ENCODE measurements at regions not wholly inside any gene's neighbourhood (a gene's known extent, or its start where the extent isn't known, plus 50 kb on each side); places are given as distances from the start of the nearest gene placed in this dataset.

DNA sequence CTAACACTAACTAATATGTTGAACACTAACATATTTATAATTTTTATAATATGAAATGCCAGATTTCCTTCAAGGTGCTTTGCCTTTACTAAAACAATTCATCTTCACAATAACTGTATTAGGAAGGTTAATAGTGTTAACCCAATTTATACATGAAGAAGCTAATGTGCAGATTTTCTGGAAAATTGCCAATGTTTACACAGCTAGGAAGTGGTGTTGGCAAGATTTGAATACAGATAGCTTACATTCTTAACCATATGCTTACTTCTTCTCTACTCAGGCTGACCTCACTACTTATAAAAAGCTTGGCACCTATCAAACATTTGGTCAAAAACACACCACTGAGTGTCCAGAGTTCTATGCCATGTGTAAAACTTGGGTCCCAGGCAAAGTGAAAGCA, 445.4 kb upstream of the ITGA1 start:
- Histone ChIP-seq H3K9me3 (ENCODE audit: low read length) (no peaks in the 10 kb centered on the region), H3K27me3 (ENCODE audit: insufficient read depth, low read length) (no peaks in the 10 kb centered on the region), H3K4me3 (ENCODE audit: low read length) (no peak overlapping the region), H2AFZ (ENCODE audit: low read depth, low read length) (no peak overlapping the region), H3K36me3 (ENCODE audit: insufficient read depth, low read length) (no peaks in the 10 kb centered on the region), H3K4me1 (ENCODE audit: insufficient read depth, low read length) (no peaks in the 10 kb centered on the region)

DNA sequence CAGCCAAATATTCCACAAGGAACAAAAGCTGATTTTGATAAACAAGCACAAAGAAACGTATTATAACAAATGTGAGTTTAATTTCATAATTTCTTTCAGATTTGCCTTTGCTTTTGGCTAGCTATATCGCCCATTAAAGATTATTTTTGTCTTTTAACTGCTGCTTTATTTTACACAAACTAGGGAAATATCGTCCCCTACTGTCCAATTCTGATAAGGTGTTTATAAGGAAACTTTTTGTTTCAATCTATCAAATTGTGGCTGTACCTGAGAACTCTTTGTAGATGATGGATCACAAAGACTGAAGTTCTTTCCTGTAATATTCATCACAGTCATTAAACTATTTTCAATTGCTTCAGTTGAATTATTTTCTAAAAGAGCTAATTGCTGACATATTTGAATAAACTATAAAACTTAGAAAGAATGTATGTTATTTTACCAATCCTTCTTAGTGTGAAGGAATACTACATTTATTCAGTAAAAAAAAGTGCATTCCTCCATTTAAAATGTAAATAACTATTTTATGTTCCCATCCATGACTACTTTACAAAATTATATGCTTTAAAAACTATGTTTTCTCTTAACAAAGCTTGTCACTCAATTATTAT, 431.3 kb upstream of the ITGA1 start:
- no peaks in the 10 kb centered on the region for H3K9me3 ChIP-seq (ENCODE audit: low read length)
- no peaks in the 10 kb centered on the region for H3K36me3 ChIP-seq (ENCODE audit: insufficient read depth, low read length)
- H2AFZ ChIP-seq (ENCODE audit: low read depth, low read length), result no peak overlapping the region
- no peaks in the 10 kb centered on the region for H3K27me3 ChIP-seq (ENCODE audit: insufficient read depth, low read length)
- H3K4me3 ChIP-seq (ENCODE audit: low read length), result no peak overlapping the region
- H3K4me1 ChIP-seq (ENCODE audit: insufficient read depth, low read length), result no peaks in the 10 kb centered on the region

- Histone ChIP-seq H3K4me3 (ENCODE audit: low read length) (no peak overlapping the region), H3K9me3 (ENCODE audit: low read length) (no peaks in the 10 kb centered on the region), H3K36me3 (ENCODE audit: insufficient read depth, low read length) (no peaks in the 10 kb centered on the region), H2AFZ (ENCODE audit: low read depth, low read length) (no peak overlapping the region), H3K27me3 (ENCODE audit: insufficient read depth, low read length) (no peaks in the 10 kb centered on the region), H3K4me1 (ENCODE audit: insufficient read depth, low read length) (no peaks in the 10 kb centered on the region)
Measured at GRCh38 chr5:52359261-52359660, 428.5 kb upstream of the ITGA1 start.

- Histone ChIP-seq H3K36me3 (ENCODE audit: insufficient read depth, low read length) (no peaks in the 10 kb centered on the region), H3K27me3 (ENCODE audit: insufficient read depth, low read length) (no peaks in the 10 kb centered on the region), H3K9me3 (ENCODE audit: low read length) (no peaks in the 10 kb centered on the region), H3K4me1 (ENCODE audit: insufficient read depth, low read length) (peaks cover 5% of the 10 kb centered on the region), H2AFZ (ENCODE audit: low read depth, low read length) (no peak overlapping the region), H3K4me3 (ENCODE audit: low read length) (no peak overlapping the region)
Measured at GRCh38 chr5:52360985-52361384, 426.7 kb upstream of the ITGA1 start.

- no peak overlapping the region for H3K4me3 ChIP-seq (ENCODE audit: low read length)
- H3K36me3 ChIP-seq (ENCODE audit: insufficient read depth, low read length), result no peaks in the 10 kb centered on the region
- H3K27me3 ChIP-seq (ENCODE audit: insufficient read depth, low read length), result no peaks in the 10 kb centered on the region
- H3K4me1 ChIP-seq (ENCODE audit: insufficient read depth, low read length), result peaks cover 4% of the 10 kb centered on the region
- H2AFZ ChIP-seq (ENCODE audit: low read depth, low read length), result no peak overlapping the region
- no peaks in the 10 kb centered on the region for H3K9me3 ChIP-seq (ENCODE audit: low read length)
Measured at GRCh38 chr5:52374286-52374685, 413.4 kb upstream of the ITGA1 start.

- Histone ChIP-seq H3K4me3 (ENCODE audit: low read length) (no peak overlapping the region), H3K4me1 (ENCODE audit: insufficient read depth, low read length) (peaks cover 6% of the 10 kb centered on the region), H2AFZ (ENCODE audit: low read depth, low read length) (no peak overlapping the region), H3K27me3 (ENCODE audit: insufficient read depth, low read length) (no peaks in the 10 kb centered on the region), H3K9me3 (ENCODE audit: low read length) (no peaks in the 10 kb centered on the region), H3K36me3 (ENCODE audit: insufficient read depth, low read length) (no peaks in the 10 kb centered on the region)
Measured at GRCh38 chr5:52375969-52376368, 411.7 kb upstream of the ITGA1 start.

GRCh38 chr5:52376592-52376991, 411.1 kb upstream of the ITGA1 start:
- peaks cover 9% of the 10 kb centered on the region for H3K4me1 ChIP-seq (ENCODE audit: insufficient read depth, low read length)
- H2AFZ ChIP-seq (ENCODE audit: low read depth, low read length), result no peak overlapping the region
- no peaks in the 10 kb centered on the region for H3K36me3 ChIP-seq (ENCODE audit: insufficient read depth, low read length)
- H3K27me3 ChIP-seq (ENCODE audit: insufficient read depth, low read length), result no peaks in the 10 kb centered on the region
- H3K9me3 ChIP-seq (ENCODE audit: low read length), result no peaks in the 10 kb centered on the region
- no peak overlapping the region for H3K4me3 ChIP-seq (ENCODE audit: low read length)

- no peaks in the 10 kb centered on the region for H3K9me3 ChIP-seq (ENCODE audit: low read length)
- H3K4me3 ChIP-seq (ENCODE audit: low read length), result no peak overlapping the region
- H3K4me1 ChIP-seq (ENCODE audit: insufficient read depth, low read length), result peaks cover 9% of the 10 kb centered on the region
- H3K36me3 ChIP-seq (ENCODE audit: insufficient read depth, low read length), result no peaks in the 10 kb centered on the region
- no peaks in the 10 kb centered on the region for H3K27me3 ChIP-seq (ENCODE audit: insufficient read depth, low read length)
- no peak overlapping the region for H2AFZ ChIP-seq (ENCODE audit: low read depth, low read length)
Measured at GRCh38 chr5:52378237-52378636, 409.5 kb upstream of the ITGA1 start.

GRCh38 chr5:52388349-52388748, 399.4 kb upstream of the ITGA1 start:
- no peaks in the 10 kb centered on the region for H3K4me1 ChIP-seq (ENCODE audit: insufficient read depth, low read length)
- no peaks in the 10 kb centered on the region for H3K36me3 ChIP-seq (ENCODE audit: insufficient read depth, low read length)
- no peaks in the 10 kb centered on the region for H3K27me3 ChIP-seq (ENCODE audit: insufficient read depth, low read length)
- no peaks in the 10 kb centered on the region for H3K9me3 ChIP-seq (ENCODE audit: low read length)
- H3K4me3 ChIP-seq (ENCODE audit: low read length), result no peak overlapping the region
- no peak overlapping the region for H2AFZ ChIP-seq (ENCODE audit: low read depth, low read length)

- Histone ChIP-seq H2AFZ (ENCODE audit: low read depth, low read length) (no peak overlapping the region), H3K4me1 (ENCODE audit: insufficient read depth, low read length) (peaks cover 4% of the 10 kb centered on the region), H3K9me3 (ENCODE audit: low read length) (no peaks in the 10 kb centered on the region)
Measured at GRCh38 chr5:52392321-52392720, 395.4 kb upstream of the ITGA1 start.

GRCh38 chr5:52409835-52410234, 377.9 kb upstream of the ITGA1 start:
- H3K36me3 ChIP-seq (ENCODE audit: insufficient read depth, low read length), result no peaks in the 10 kb centered on the region
- no peak overlapping the region for H3K4me3 ChIP-seq (ENCODE audit: low read length)
- peaks cover 2% of the 10 kb centered on the region for H3K9me3 ChIP-seq (ENCODE audit: low read length)
- no peaks in the 10 kb centered on the region for H3K27me3 ChIP-seq (ENCODE audit: insufficient read depth, low read length)
- H3K4me1 ChIP-seq (ENCODE audit: insufficient read depth, low read length), result no peaks in the 10 kb centered on the region
- H2AFZ ChIP-seq (ENCODE audit: low read depth, low read length), result no peak overlapping the region

More at GRCh38 chr5:52392321-52392720, 395.4 kb upstream of the ITGA1 start:
- H3K36me3 ChIP-seq (ENCODE audit: insufficient read depth, low read length), result no peaks in the 10 kb centered on the region
- no peak overlapping the region for H3K4me3 ChIP-seq (ENCODE audit: low read length)
- H3K27me3 ChIP-seq (ENCODE audit: insufficient read depth, low read length), result no peaks in the 10 kb centered on the region

DNA sequence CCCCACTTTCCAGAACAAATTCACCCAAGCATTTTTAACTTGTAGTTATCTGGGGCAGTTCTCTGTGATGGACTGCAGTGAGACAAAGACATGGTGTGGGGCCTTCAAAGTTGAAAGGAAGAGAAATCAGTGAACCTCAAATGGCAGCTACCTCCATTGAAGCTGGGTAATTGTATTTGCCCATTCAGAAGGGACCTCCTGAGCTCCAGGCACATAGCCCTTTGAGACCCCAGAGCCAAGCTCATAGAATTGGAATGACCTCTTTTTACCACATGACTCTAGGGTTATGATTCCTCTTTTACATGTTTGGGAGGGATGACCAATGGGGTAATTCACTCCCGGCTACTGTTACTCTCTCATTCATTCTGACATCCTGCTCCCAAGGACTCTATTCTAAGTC, 368.4 kb upstream of the ITGA1 start:
- H3K36me3 ChIP-seq (ENCODE audit: insufficient read depth, low read length), result no peaks in the 10 kb centered on the region

DNA sequence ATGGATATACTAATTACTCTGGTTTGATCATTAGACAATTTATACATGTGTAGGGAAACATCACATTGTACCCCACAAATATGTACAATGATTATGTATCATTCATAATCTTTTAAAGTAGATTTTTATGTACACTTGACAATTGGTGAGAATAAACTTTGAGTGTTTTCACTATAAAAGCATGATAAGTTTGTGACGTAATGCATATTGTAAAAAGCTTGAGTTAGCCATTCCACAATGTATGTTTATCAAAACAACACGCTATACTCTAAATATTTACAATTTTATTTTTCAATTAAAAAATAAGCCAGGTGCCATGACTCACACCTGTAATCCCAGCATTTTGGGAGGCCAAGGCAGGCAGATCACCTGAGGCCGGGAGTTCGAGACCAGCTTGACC, 360.1 kb upstream of the ITGA1 start:
- Histone ChIP-seq H3K36me3 (ENCODE audit: insufficient read depth, low read length) (no peaks in the 10 kb centered on the region), H2AFZ (ENCODE audit: low read depth, low read length) (no peak overlapping the region), H3K4me3 (ENCODE audit: low read length) (no peak overlapping the region), H3K27me3 (ENCODE audit: insufficient read depth, low read length) (no peaks in the 10 kb centered on the region), H3K9me3 (ENCODE audit: low read length) (no peaks in the 10 kb centered on the region), H3K4me1 (ENCODE audit: insufficient read depth, low read length) (peaks cover 21% of the 10 kb centered on the region)

More for the DNA sequence above, 368.4 kb upstream of the ITGA1 start:
- Histone ChIP-seq H3K4me1 (ENCODE audit: insufficient read depth, low read length) (peaks cover 52% of the 10 kb centered on the region), H3K27me3 (ENCODE audit: insufficient read depth, low read length) (no peaks in the 10 kb centered on the region), H3K4me3 (ENCODE audit: low read length) (no peak overlapping the region), H3K9me3 (ENCODE audit: low read length) (no peaks in the 10 kb centered on the region), H2AFZ (ENCODE audit: low read depth, low read length) (no peak overlapping the region)

DNA sequence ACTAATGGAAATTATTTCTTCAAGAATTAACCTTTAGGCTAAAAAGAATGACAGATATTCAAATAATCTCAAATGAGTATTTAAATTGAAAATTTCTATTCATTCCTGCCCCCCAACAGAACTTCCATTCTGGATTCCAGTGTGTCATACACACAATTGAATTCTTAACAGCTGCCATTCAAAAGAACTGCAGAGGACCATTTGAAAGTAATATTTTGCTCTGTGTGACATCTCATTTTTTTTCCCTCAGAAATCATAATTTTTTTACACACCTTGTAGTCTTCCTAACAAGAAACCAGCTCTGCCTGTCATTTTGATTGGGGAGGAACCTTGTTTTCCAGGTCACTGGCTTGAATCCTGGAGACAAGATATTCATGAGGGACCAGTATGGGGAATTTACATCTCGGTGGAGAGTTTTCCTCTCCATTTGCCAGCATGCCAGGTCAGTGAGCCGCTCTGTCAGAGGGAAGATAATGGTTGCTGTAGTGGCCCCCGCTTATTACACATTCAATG, 358.7 kb upstream of the ITGA1 start:
- no peaks in the 10 kb centered on the region for H3K27me3 ChIP-seq (ENCODE audit: insufficient read depth, low read length)
- H3K4me1 ChIP-seq (ENCODE audit: insufficient read depth, low read length), result peaks cover 21% of the 10 kb centered on the region
- H3K9me3 ChIP-seq (ENCODE audit: low read length), result no peaks in the 10 kb centered on the region
- no peak overlapping the region for H3K4me3 ChIP-seq (ENCODE audit: low read length)
- no peak overlapping the region for H2AFZ ChIP-seq (ENCODE audit: low read depth, low read length)
- no peaks in the 10 kb centered on the region for H3K36me3 ChIP-seq (ENCODE audit: insufficient read depth, low read length)

Data from neuron (in vitro differentiated cells).